CD14-positive monocyte (primary cell): ENCODE measurements at regions not wholly inside any gene's neighbourhood (a gene's known extent, or its start where the extent isn't known, plus 50 kb on each side); places are given as distances from the start of the nearest gene placed in this dataset.

ENCODE experiments used
- DNase-seq, 3 donors: peaks; one replicate each; pipeline ENCODE4 v3.0.0-alpha.2; 2011 to 2022
- H2AFZ ChIP-seq: 2 replicates; pipeline ENCODE4 v1.6.0; 2012; ENCODE audit warnings: mild to moderate bottlenecking, low read depth, low read length, inconsistent platforms; ENCODE audit not compliant: insufficient read depth, poor library complexity, severe bottlenecking
- H3K27ac ChIP-seq, 2 donors: 1 replicate in 1 of 2; 2 replicates in 1 of 2; pipeline ENCODE4 v1.5.1; 2012 to 2013; ENCODE audit warnings: low read length in 2 of 2, control low read depth in 1 of 2, inconsistent platforms in 1 of 2, low read depth in 1 of 2, mild to moderate bottlenecking in 1 of 2
- H3K27me3 ChIP-seq, 2 donors: one replicate each; pipeline versions ENCODE4 v1.6.0 to v1.6.1; 2011 to 2013; ENCODE audit warnings: low read length in 2 of 2; ENCODE audit not compliant: control insufficient read depth in 2 of 2, insufficient read depth in 2 of 2
- H3K36me3 ChIP-seq, 2 donors: replicated peaks in 1 of 2; 1 replicate in 1 of 2; 2 replicates in 1 of 2; pipeline versions ENCODE4 v1.5.1 to v1.6.1; 2012 to 2013; ENCODE audit warnings: low read length in 2 of 2, control low read depth in 1 of 2, inconsistent platforms in 1 of 2, mild to moderate bottlenecking in 1 of 2; ENCODE audit not compliant: insufficient read depth in 2 of 2, control insufficient read depth in 1 of 2
- H3K4me1 ChIP-seq, 2 donors: 1 replicate in 1 of 2; 2 replicates in 1 of 2; pipeline versions ENCODE4 v1.5.1 to v1.6.1; 2012 to 2013; ENCODE audit warnings: low read length in 2 of 2, control low read depth in 1 of 2, inconsistent platforms in 1 of 2, mild to moderate bottlenecking in 1 of 2, moderate library complexity in 1 of 2; ENCODE audit not compliant: insufficient read depth in 2 of 2, control insufficient read depth in 1 of 2
- H3K4me2 ChIP-seq: replicated peaks from 2 replicates; pipeline ENCODE3; 2012; ENCODE audit warnings: low read length, moderate library complexity, mild to moderate bottlenecking; ENCODE audit not compliant: poor library complexity, severe bottlenecking; ENCODE audit errors: extremely low read depth
- H3K4me3 ChIP-seq, 3 experiments: fragments of 200-600 bp in 1 of 3; sonication (generic) in 1 of 3; replicated peaks in 1 of 3; 1 replicate in 2 of 3; 2 replicates in 1 of 3; pipeline ENCODE4 v1.5.1; 2011 to 2013; ENCODE audit warnings: low read length in 3 of 3, mild to moderate bottlenecking in 3 of 3, control low read depth in 2 of 3, low read depth in 2 of 3, inconsistent platforms in 1 of 3, moderate library complexity in 1 of 3
- H3K79me2 ChIP-seq: 2 replicates; pipeline ENCODE4 v1.6.0; 2012; ENCODE audit warnings: mild to moderate bottlenecking, control low read depth, inconsistent platforms, low read length, moderate library complexity; ENCODE audit not compliant: insufficient read depth
- H3K9ac ChIP-seq: 2 replicates; pipeline ENCODE4 v1.6.0; 2017; ENCODE audit warnings: low read length, mild to moderate bottlenecking; ENCODE audit not compliant: insufficient read depth, poor library complexity, severe bottlenecking
- H3K9me3 ChIP-seq, 2 donors: replicated peaks in 1 of 2; 1 replicate in 1 of 2; 2 replicates in 1 of 2; pipeline versions ENCODE4 v1.5.1 to v1.6.1; 2012 to 2013; ENCODE audit warnings: low read length in 2 of 2, control low read depth in 1 of 2; ENCODE audit not compliant: control insufficient read depth in 1 of 2, insufficient read depth in 1 of 2
- H4K20me1 ChIP-seq: 2 replicates; pipeline ENCODE4 v1.6.0; 2012; ENCODE audit warnings: mild to moderate bottlenecking, low read length, control low read depth, moderate library complexity; ENCODE audit not compliant: insufficient read depth
- H3K27ac Mint-ChIP-seq, 7 donors: one replicate each; pipeline ENCODE4 v1.8.0; 2020; ENCODE audit warnings: mild to moderate bottlenecking in 7 of 7, mixed read lengths in 7 of 7, moderate library complexity in 6 of 7, inconsistent platforms in 2 of 7
- H3K27me3 Mint-ChIP-seq, 3 donors: one replicate each; pipeline ENCODE4 v1.8.0; 2021 to 2022; ENCODE audit warnings: low read depth in 3 of 3, mild to moderate bottlenecking in 3 of 3, mixed read lengths in 3 of 3, moderate library complexity in 3 of 3, inconsistent platforms in 1 of 3
- H3K36me3 Mint-ChIP-seq, 2 donors: one replicate each; pipeline ENCODE4 v1.8.0; 2020; ENCODE audit warnings: mixed read lengths in 2 of 2, inconsistent platforms in 1 of 2, mild to moderate bottlenecking in 1 of 2
- H3K4me1 Mint-ChIP-seq: one replicate; pipeline ENCODE4 v1.8.0; 2020; ENCODE audit warnings: mild to moderate bottlenecking, mixed read lengths
- H3K4me3 Mint-ChIP-seq, 2 donors: one replicate each; pipeline ENCODE4 v1.8.0; 2020; ENCODE audit warnings: mild to moderate bottlenecking in 2 of 2, mixed read lengths in 2 of 2, moderate library complexity in 1 of 2
- H3K9me3 Mint-ChIP-seq, 7 donors: one replicate each; pipeline ENCODE4 v1.8.0; 2020 to 2022; ENCODE audit warnings: mixed read lengths in 7 of 7, mild to moderate bottlenecking in 6 of 7, moderate library complexity in 6 of 7, inconsistent platforms in 2 of 7
- CTCF ChIP-seq: fragments of 200-600 bp; IDR thresholded peaks from one replicate; pipeline ENCODE4 v1.8.0; 2022; ENCODE audit warnings: antibody characterized with exemption, mild to moderate bottlenecking
- WGBS: methylation state at CpG from one replicate; pipeline ENCODE4 v1.1.5; 2013; ENCODE audit warnings: missing lambda C conversion rate; ENCODE audit not compliant: insufficient coverage; 5-methylcytosine and 5-hydroxymethylcytosine counted together
- intact Hi-C, 2 donors: fragments of 100-400 bp; cut with micrococcal nuclease; formaldehyde crosslinking; loops; one replicate each; pipeline versions ENCODE4 v1.15.0 to v1.15.1; 2023

GRCh38 chr1:36602184-36602583 lies 119.5 kb upstream of the CSF3R start:
- H3K4me3 Mint-ChIP-seq = no peak overlapping the region
- H3K27me3 Mint-ChIP-seq = peaks cover 2 to 7% (median 4%) of the 10 kb centered on the region in 3 donors
- DNase-seq = no peak
- Histone ChIP-seq H2AFZ (no peak overlapping the region), H3K9me3 (no peaks in the 10 kb centered on the region), H3K9ac (no peak overlapping the region), H3K27ac (no peak overlapping the region), H3K27me3 (peaks cover 0 to 2% of the 10 kb centered on the region in 2 donors), H3K4me1 (no peaks in the 10 kb centered on the region), H3K4me3 (no peak overlapping the region), H3K36me3 (no peaks in the 10 kb centered on the region), H3K79me2 (no peaks in the 10 kb centered on the region), H4K20me1 (no peaks in the 10 kb centered on the region), H3K4me2 (no peak overlapping the region)
- TF ChIP-seq CTCF = no peak
- no peaks in the 10 kb centered on the region for H3K9me3 Mint-ChIP-seq
- no peaks in the 10 kb centered on the region for H3K36me3 Mint-ChIP-seq
- H3K27ac Mint-ChIP-seq = no peak overlapping the region
- 75% methylated on average over 1 of the region's 4 CpGs for WGBS
- H3K4me1 Mint-ChIP-seq = peaks cover 4% of the 10 kb centered on the region
- intact Hi-C loops = no loop called here

GRCh38 chr1:36599828-36600227 lies 117.1 kb upstream of the CSF3R start:
- no peak overlapping the region for H3K27ac ChIP-seq
- Mint-ChIP-seq H3K36me3 (no peaks in the 10 kb centered on the region), H3K4me1 (peaks cover 4% of the 10 kb centered on the region), H3K27ac (no peak overlapping the region), H3K9me3 (peaks cover 0 to 2% (median 0%) of the 10 kb centered on the region in 7 donors), H3K27me3 (peaks cover 6 to 15% (median 9%) of the 10 kb centered on the region in 3 donors), H3K4me3 (no peak overlapping the region)
- peaks cover 0 to 2% of the 10 kb centered on the region in 2 donors for H3K27me3 ChIP-seq
- no peaks in the 10 kb centered on the region for H3K79me2 ChIP-seq
- H3K4me1 ChIP-seq = no peaks in the 10 kb centered on the region
- no peak overlapping the region for H3K4me3 ChIP-seq
- no peak for TF ChIP-seq CTCF
- H2AFZ ChIP-seq = no peak overlapping the region
- H4K20me1 ChIP-seq = no peaks in the 10 kb centered on the region
- WGBS = no CpG with 5 or more reads among the region's 1 CpG
- no peaks in the 10 kb centered on the region for H3K9me3 ChIP-seq
- peak in 2 of 3 donors; percentile 9 to 12 for DNase-seq
- H3K4me2 ChIP-seq = no peak overlapping the region
- no peaks in the 10 kb centered on the region for H3K36me3 ChIP-seq
- H3K9ac ChIP-seq = no peak overlapping the region
- intact Hi-C loops = no loop called here
